ENCODE measurements at regions not wholly inside any gene's neighbourhood (a gene's known extent, or its start where the extent isn't known, plus 50 kb on each side); places are given as distances from the start of the nearest gene placed in this dataset.
"Not testable (repeated sequence)": the region's sequence is repeated elsewhere in the genome, so short reads cannot be mapped to it uniquely, and the experiment has no call there.

DNA sequence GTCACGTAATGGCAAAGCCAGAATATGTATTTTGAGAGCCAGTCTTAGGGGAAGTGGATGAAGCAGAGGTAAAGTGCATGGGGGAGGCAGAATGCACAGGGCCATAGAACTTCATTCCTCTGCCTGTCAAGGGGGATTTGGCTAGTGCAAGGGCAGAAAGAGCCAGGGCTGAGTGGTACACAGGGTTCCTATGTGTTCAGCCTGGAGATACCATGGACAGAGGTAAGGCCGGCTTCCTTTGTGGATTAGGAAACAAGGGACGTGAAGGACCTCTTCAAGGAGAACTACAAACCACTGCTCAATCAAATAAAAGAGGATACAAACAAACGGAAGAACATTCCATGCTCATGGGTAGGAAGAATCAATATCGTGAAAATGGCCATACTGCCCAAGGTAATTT lies 241.1 kb upstream of the ELAVL2 start:
- not testable (repeated sequence) for DNase-seq

- no peak for DNase-seq
These were observed 233.6 kb upstream of the ELAVL2 start for GRCh38 chr9:24059651-24060050.

DNA sequence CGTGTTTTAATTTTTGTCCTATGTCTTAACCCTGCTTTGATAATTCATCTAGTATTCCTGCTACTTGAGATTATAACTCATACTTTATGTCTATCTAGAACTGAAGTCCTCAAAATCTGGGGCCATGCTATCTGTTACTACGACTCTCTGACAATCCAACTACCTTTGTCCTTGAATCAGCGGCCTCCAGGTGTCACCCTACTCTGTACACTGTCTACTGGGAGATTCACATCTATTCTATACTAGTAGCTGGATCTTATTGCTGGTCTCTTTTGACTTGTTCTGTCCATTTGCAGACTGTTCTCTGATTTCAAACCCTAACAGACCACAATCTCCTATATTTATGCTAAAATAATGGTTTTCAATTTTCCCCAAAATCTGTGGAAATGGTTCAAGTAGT lies 225.5 kb upstream of the ELAVL2 start:
- DNase-seq: no peak

DNA sequence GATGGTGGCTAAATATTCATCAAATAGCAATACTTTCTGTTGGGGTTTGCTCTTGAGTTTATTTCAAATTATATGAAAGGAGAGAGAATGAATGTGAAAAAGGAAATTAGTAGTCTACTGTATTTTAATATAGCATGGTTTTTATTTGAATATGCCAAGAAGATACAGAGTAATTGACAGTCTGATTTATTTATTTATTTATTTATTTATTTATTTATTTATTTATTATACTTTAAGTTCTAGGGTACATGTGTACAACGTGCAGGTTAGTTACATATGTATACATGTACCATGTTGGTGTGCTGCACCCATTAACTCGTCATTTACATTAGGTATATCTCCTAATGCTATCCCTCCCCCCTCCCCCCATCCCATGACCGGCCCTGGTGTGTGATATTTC lies 224.2 kb upstream of the ELAVL2 start:
- not testable (repeated sequence) for DNase-seq

GRCh38 chr9:24045150-24045549 lies 219.1 kb upstream of the ELAVL2 start:
- DNase-seq: no peak

DNA sequence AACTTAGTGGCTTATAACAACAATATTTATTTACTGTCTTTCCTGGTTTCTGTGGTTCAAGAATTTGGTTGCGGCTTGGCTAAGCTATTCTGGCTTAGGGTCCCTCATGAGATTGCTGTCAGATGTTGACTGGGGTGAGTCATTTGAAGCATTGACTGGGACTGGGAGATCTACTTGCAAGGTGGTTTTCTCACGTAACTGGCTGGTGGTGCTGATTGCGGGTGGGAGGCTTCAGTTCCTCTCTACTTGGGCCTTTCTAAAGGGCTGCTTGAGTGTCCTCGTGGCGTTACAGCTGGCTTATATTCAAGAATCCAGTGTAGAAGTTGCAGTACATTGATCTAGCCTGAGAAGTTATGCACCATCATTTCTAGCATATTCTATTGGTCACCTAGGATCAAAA lies 218.5 kb upstream of the ELAVL2 start:
- DNase-seq: no peak

DNA sequence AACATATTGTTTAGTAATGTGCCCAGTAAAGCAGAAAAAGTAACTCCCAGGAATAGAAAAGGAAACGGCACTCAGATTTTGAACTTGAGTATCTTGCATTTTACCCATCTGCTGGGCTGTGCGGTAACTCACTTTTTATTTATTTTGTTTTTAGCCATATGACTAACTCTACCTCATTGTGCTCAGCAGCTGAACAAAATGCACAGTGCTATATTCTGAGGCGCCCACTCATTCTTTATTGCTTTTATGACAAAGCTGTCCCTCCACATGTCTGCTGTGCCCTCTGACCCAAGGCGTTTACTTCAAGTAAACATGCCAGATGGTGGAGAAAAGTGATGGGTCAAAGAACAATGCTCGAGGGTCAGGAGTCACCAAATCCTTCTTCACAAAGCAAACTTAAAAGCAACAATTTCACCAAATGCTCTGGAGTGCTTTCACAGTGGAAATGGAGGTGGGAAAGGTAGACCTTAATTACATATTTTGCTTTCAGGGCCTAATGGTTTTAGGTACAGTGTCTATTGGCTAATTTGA lies 215.2 kb upstream of the ELAVL2 start:
- DNase-seq: no peak

DNA sequence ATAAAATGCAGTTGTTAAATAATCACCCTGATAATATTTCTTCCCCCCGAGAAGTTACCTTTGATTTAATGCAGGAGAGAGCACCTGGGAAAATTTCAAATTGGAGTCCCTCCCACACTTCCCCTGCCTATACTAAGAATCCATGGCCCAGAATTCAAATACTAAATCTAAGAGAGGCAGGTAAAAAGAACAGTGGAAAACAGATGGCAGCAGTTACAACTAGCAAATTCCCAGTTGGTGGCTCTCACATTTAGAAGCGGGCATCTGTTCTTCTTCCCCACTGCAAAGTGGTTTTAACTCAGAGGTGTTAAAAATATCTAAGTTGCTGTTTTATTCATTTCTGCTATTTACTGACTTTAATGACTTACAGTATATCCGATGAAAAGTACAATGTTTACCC lies 210.4 kb upstream of the ELAVL2 start:
- DNase-seq: no peak

DNA sequence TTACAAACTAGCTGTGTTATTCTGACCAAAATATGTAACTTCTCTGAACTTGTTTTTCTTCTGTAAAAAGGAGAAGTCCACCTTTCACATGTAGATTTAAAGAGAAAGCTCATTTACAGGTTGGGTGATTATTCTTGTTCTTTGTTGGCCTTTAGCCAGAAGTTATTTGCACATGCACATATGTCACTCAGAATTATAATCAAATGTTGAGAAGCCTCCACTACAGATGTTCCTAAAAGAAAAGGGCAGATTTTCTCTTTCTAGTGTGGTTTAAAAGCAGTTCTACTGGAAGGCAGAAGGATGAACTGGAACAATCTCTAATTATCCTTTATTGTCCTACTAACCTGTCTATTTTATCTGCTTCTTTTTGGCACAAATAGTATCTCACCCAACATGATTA lies 209.8 kb upstream of the ELAVL2 start:
- DNase-seq: no peak

- DNase-seq: no peak
These were observed 185.8 kb upstream of the ELAVL2 start for GRCh38 chr9:24011881-24012280.

- DNase-seq: no peak
These were observed 185.1 kb upstream of the ELAVL2 start for GRCh38 chr9:24011009-24011717.

DNA sequence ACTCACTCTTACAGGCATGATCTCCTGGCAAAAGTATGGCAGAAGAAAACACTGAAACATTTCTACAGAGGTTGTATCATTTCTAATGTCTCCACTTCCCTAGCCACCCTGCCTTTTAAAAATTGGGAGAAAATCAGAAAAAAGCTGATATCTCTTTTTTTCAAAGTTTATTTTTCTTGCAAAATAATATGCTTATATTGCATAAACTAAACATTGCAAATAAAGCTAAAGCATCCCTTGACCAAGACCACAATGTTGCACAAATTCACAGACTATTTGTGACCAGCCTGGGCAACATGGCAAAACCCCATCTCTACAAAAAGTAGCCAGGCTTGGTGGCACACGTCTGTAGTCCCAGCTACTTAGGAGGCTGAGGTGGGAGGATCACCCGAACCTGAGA lies 183.3 kb upstream of the ELAVL2 start:
- DNase-seq: no peak

GRCh38 chr9:24007185-24007584 lies 181.1 kb upstream of the ELAVL2 start:
- DNase-seq: no peak

GRCh38 chr9:23991874-23992273 lies 165.8 kb upstream of the ELAVL2 start:
- not testable (repeated sequence) for DNase-seq

DNA sequence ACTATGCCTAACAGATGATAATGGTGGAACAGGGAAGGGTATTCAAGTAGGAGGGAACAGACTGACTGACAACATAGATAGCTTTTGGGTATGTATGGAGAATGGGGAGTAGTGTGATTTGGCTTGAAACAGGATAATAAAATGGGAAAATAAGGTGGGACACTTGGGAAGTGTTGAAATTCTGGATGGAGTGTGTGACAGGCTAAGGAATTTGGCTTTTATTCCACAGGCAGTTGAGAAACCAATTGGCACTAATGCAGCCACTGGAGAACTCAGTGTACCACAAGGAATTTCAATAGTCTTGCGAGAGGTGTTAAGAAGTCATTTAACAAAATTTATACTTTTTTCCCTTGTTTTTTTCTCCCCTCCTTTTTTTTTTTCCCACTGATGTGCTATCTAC lies 153.5 kb upstream of the ELAVL2 start:
- DNase-seq: no peak

GRCh38 chr9:23962101-23962500 lies 136.1 kb upstream of the ELAVL2 start:
- DNase-seq: peak; percentile 38

GRCh38 chr9:23945897-23946296 lies 119.9 kb upstream of the ELAVL2 start:
- no peak for DNase-seq

DNA sequence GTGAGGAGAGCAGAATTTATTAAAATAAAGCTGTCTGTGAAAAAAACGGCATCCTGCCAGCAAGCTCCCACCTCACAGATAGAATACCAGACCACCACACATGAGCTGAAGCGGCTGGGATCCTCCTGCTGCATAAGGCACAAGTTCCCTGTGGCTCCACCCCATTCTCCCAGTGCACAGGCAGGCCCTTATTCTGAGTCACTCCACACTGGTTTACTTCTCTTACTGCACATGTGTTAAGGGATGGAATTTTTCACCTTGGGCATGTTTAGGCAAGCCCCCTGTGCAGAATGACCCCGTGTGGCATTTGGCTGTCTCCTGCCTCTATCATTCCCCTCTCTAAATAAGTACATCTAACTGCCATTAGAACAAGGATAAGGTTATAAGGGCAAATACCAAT lies 115.0 kb upstream of the ELAVL2 start:
- no peak for DNase-seq

GRCh38 chr9:23938908-23939307 lies 112.9 kb upstream of the ELAVL2 start:
- no peak for DNase-seq

GRCh38 chr9:23934291-23934906 lies 108.4 kb upstream of the ELAVL2 start:
- no peak for DNase-seq

DNA sequence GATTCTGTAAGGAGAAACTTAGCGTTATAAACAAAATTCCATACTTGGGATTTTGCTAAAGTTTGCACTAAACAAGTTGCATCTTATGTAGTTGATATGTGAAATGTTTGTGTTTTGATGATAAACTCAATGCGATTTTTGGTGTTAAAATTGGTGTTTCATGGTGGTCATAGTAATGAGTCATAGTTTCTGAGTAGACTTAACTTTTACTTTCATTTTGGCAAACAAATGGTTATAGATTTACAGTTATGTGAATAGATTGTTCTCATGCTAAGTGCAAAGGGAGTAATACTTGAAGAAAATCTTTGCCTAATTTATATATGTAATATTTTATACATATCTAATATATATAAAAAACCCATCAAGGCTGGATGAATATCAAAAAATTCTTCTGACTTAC lies 107.3 kb upstream of the ELAVL2 start:
- DNase-seq: no peak

GRCh38 chr9:23926368-23926767 lies 100.3 kb upstream of the ELAVL2 start:
- no peak for DNase-seq

DNA sequence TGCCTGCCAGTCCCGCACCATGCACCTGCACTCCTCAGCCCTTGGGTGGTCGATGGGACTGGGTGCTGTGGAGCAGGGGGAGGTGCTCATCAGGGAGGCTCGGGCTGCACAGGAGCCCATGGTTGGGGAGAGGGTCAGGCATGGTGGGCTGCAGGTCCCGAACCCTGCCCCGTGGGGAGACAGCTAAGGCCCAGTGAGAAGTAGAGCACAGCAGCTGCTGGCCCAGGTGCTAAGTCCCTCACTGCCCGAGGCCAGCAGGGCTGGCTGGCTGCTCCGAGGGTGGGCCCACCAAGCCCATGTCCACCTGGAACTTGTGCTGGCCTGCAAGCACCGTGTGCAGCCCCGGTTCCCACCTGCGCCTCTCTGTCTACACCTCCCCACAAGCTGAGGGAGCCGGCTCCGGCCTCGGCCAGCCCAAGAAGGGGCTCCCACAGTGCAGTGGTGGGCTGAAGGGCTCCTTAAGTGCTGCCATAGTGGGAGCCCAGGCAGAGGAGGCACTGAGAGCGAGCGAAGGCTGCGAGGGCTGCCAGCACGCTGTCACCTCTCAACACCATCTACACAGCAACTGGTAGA lies 88.5 kb upstream of the ELAVL2 start:
- DNase-seq: no peak

GRCh38 chr9:23907343-23907742 lies 81.3 kb upstream of the ELAVL2 start:
- DNase-seq: no peak
